Tibial artery (tissue), 4 donors: ENCODE measurements at regions not wholly inside any gene's neighbourhood (a gene's known extent, or its start where the extent isn't known, plus 50 kb on each side); places are given as distances from the start of the nearest gene placed in this dataset.

Experiments used
- DNase-seq, 2 donors: peaks; one replicate each; pipeline ENCODE4 v3.0.0-alpha.2; 2019
- H3K27ac ChIP-seq, 2 donors: fragments of 200-600 bp; sonication (generic) in 1 of 2; 1 replicate in 1 of 2; 2 replicates in 1 of 2; pipeline ENCODE4 v1.5.1; 2018 to 2019; ENCODE audit warnings: mild to moderate bottlenecking in 1 of 2
- H3K27me3 ChIP-seq, 2 donors: fragments of 200-600 bp; sonication (generic) in 1 of 2; one replicate each; pipeline versions ENCODE4 v1.5.1 to v1.6.0; 2016 to 2019
- H3K36me3 ChIP-seq, 3 donors: fragments of 200-600 bp; sonication (generic) in 2 of 3; one replicate each; pipeline ENCODE4 v1.5.1; 2016 to 2019; ENCODE audit warnings: mild to moderate bottlenecking in 2 of 3
- H3K4me1 ChIP-seq, 4 donors: fragments of 200-600 bp; sonication (generic) in 2 of 4; 1 replicate in 3 of 4; 2 replicates in 1 of 4; pipeline ENCODE4 v1.5.1; 2016 to 2019
- H3K4me3 ChIP-seq, 2 donors: fragments of 200-600 bp; sonication (generic) in 1 of 2; 1 replicate in 1 of 2; 2 replicates in 1 of 2; pipeline ENCODE4 v1.5.1; 2018 to 2019; ENCODE audit warnings: mild to moderate bottlenecking in 2 of 2
- H3K9me3 ChIP-seq, 3 donors: fragments of 200-600 bp; sonication (generic) in 1 of 3; one replicate each; pipeline ENCODE4 v1.5.1; 2016 to 2019
- intact Hi-C: fragments of 100-400 bp; cut with DNase I; formaldehyde crosslinking; loops from one replicate; pipeline ENCODE4 v1.15.0; 2023; ENCODE audit warnings: low total_unique reads
- TF ChIP-seq, protein P1 (sequence below), 2 experiments: fragments of 200-600 bp in 1 of 2; fragments of 450-650 bp in 1 of 2; IDR thresholded peaks; one replicate each; pipeline ENCODE4 v1.5.1; 2017 to 2019; ENCODE audit warnings: antibody characterized with exemption in 2 of 2, mild to moderate bottlenecking in 1 of 2, moderate library complexity in 1 of 2

DNA sequence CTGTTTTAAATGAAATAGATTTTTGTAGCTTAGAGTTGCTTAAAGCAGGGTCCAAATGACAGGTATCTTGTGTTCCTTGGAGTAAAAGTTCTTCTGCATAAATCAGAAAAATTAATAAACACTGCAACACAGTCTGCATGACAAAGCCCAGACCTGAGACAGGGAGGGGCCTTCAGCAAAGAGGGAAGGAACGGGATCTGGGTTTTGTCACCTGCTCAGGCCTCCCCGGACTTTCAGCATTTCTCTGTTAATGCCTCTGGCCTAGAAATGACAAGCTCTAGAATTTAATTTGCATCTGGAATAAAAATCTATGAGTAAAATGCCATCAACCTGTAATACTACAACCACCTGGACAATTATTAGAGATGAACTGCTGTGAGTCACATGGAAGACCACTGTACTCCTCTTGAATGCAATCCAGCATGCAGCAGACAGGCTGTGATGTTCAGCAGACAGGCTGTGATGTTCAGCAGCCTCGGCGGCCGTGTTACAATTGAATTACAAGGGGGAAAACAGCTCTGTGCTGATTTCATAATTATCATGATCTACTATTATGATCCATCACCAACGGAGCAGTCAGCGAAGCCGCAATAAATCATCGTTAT is 170.2 kb downstream of the TOX3 start:
- H3K4me3 ChIP-seq: no peak overlapping the region
- intact Hi-C loops: no loop called here
- H3K36me3 ChIP-seq: no peaks in the 10 kb centered on the region
- H3K27me3 ChIP-seq: no peaks in the 10 kb centered on the region
- TF ChIP-seq, protein P1, sequence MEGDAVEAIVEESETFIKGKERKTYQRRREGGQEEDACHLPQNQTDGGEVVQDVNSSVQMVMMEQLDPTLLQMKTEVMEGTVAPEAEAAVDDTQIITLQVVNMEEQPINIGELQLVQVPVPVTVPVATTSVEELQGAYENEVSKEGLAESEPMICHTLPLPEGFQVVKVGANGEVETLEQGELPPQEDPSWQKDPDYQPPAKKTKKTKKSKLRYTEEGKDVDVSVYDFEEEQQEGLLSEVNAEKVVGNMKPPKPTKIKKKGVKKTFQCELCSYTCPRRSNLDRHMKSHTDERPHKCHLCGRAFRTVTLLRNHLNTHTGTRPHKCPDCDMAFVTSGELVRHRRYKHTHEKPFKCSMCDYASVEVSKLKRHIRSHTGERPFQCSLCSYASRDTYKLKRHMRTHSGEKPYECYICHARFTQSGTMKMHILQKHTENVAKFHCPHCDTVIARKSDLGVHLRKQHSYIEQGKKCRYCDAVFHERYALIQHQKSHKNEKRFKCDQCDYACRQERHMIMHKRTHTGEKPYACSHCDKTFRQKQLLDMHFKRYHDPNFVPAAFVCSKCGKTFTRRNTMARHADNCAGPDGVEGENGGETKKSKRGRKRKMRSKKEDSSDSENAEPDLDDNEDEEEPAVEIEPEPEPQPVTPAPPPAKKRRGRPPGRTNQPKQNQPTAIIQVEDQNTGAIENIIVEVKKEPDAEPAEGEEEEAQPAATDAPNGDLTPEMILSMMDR (IDR thresholded peaks at IDR 0.05): no peak
- H3K4me1 ChIP-seq: no peaks in the 10 kb centered on the region
- no peak for DNase-seq
- no peak overlapping the region for H3K27ac ChIP-seq
- H3K9me3 ChIP-seq: peaks cover 0 to 5% (median 0%) of the 10 kb centered on the region in 3 donors

DNA sequence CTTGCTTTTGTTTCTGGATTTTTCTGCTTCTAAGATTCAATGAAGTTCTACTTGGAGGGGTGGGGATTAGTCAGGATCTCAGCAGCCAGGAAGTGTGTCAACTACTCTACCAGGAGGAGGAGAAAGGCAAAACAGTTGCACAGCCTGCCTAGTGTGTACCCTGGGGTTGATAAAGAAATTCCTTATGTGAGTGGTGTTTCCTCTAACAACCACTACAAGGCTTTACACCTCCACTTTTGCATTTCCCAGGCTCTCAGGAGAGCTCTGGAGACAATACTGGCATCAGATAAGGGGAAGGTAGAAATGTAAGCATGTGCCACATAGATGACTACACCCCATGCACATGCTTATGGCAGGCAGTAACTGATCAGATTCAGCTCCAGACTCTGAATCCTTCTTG is 174.6 kb downstream of the TOX3 start:
- H3K4me3 ChIP-seq: no peak overlapping the region
- H3K36me3 ChIP-seq: no peaks in the 10 kb centered on the region
- intact Hi-C loops: no loop called here
- peaks cover 0 to 5% (median 0%) of the 10 kb centered on the region in 3 donors for H3K9me3 ChIP-seq
- no peak for DNase-seq
- TF ChIP-seq, protein P1 (IDR thresholded peaks at IDR 0.05): no peak
- H3K27me3 ChIP-seq: no peaks in the 10 kb centered on the region
- no peaks in the 10 kb centered on the region for H3K4me1 ChIP-seq
- H3K27ac ChIP-seq: no peak overlapping the region

DNA sequence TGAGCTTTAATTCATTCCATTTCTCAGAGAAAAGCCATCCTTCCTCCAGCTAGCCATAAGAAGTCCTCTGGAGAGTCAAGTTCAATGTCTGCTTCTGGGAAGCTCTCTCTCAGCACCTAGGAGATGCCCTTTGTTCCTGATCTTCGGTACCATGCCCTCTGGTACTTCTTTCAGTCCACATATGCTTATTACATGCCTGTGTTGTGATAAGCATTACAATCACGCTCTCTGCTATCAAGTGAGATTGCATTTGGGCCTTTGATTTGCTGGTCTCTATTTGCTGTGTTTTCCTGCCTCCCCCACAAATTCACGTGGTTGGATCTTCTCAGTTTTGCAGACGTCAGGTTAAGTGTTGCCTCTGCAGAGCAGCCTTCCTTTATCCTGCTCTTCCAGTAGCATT is 178.1 kb downstream of the TOX3 start:
- Histone ChIP-seq H3K27ac (no peak overlapping the region), H3K4me3 (no peak overlapping the region), H3K4me1 (no peaks in the 10 kb centered on the region), H3K27me3 (no peaks in the 10 kb centered on the region), H3K9me3 (peaks cover 0 to 5% (median 0%) of the 10 kb centered on the region in 3 donors), H3K36me3 (no peaks in the 10 kb centered on the region)
- no peak for DNase-seq
- intact Hi-C loops: no loop called here
- TF ChIP-seq, protein P1 (IDR thresholded peaks at IDR 0.05): no peak

DNA sequence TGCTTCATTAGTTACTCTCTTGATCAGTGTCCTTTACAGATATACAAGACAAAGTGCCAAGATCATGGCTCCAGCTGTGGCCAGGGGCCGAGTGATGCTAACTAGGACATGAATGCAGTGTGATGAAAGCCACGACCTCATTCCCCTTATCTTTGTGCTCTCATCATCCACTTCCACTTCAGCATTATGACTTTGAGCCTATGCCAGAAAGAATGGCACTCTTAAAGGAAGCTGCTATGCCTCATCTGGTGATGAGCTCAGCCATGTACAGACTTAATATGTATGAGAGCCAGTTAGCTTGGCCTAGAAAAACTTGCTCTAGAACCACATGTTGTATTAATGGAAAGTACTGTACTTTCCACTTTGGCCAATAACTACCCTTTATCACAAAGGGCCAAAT is 179.1 kb downstream of the TOX3 start:
- intact Hi-C loops: no loop called here
- no peak overlapping the region for H3K27ac ChIP-seq
- H3K4me1 ChIP-seq: no peaks in the 10 kb centered on the region
- H3K36me3 ChIP-seq: no peaks in the 10 kb centered on the region
- TF ChIP-seq, protein P1 (IDR thresholded peaks at IDR 0.05): no peak
- no peak overlapping the region for H3K4me3 ChIP-seq
- peaks cover 0 to 2% (median 0%) of the 10 kb centered on the region in 3 donors for H3K9me3 ChIP-seq
- no peaks in the 10 kb centered on the region for H3K27me3 ChIP-seq
- no peak for DNase-seq

DNA sequence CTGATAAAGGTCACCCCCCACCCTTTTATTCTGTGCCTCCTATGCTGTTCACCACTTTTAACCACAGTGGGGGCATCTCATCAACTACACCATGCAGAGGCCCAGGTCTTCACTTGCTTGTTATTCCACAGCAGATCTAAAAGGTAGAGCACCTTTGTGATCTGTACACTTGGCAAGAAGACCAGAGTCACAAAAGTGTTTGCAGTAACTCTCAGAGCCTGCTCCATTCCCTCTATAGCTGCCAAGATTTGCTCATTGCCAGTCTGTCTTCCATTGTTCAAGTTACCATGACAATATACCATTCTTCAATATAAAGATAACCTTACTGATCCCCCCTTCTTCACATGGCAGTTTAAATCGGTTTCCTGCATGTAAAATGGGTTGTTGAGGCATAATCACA is 180.0 kb downstream of the TOX3 start:
- Histone ChIP-seq H3K36me3 (no peaks in the 10 kb centered on the region), H3K4me1 (no peaks in the 10 kb centered on the region), H3K27me3 (no peaks in the 10 kb centered on the region), H3K4me3 (no peak overlapping the region), H3K9me3 (no peaks in the 10 kb centered on the region), H3K27ac (no peak overlapping the region)
- TF ChIP-seq, protein P1 (IDR thresholded peaks at IDR 0.05): no peak
- no peak for DNase-seq
- intact Hi-C loops: no loop called here

DNA sequence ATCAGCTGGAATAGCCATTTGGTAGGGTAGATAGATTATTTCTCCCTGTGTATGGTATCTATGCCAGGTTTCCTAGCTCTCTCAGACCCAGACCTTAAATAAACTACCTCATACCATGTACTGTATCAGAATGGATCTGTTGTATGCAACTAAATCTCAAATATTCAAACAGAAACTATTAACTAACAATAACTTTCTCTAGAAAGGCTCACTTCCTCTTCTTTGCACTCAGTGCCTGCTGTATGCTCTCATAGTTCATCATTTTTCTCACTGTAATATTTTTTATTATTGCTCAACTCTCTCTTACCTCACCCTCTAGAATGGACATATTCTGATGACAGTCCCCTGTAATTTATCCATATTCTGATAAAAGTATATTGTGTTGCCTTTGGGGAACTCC is 182.4 kb downstream of the TOX3 start:
- no peak for DNase-seq
- no peak overlapping the region for H3K4me3 ChIP-seq
- H3K27ac ChIP-seq: no peak overlapping the region
- H3K27me3 ChIP-seq: no peaks in the 10 kb centered on the region
- TF ChIP-seq, protein P1 (IDR thresholded peaks at IDR 0.05): no peak
- no peaks in the 10 kb centered on the region for H3K36me3 ChIP-seq
- no peaks in the 10 kb centered on the region for H3K9me3 ChIP-seq
- no peaks in the 10 kb centered on the region for H3K4me1 ChIP-seq
- intact Hi-C loops: no loop called here
